ENCODE measurements at regions not wholly inside any gene's neighbourhood (a gene's known extent, or its start where the extent isn't known, plus 50 kb on each side); places are given as distances from the start of the nearest gene placed in this dataset.
A peak's percentile ranks its signal among the peaks of the same experiment; 100 is the strongest.

GRCh38 chr2:12350821-12351220 lies 365.9 kb upstream of the TRIB2 start:
- no peak for DNase-seq (ENCODE audit: low read depth)

DNA sequence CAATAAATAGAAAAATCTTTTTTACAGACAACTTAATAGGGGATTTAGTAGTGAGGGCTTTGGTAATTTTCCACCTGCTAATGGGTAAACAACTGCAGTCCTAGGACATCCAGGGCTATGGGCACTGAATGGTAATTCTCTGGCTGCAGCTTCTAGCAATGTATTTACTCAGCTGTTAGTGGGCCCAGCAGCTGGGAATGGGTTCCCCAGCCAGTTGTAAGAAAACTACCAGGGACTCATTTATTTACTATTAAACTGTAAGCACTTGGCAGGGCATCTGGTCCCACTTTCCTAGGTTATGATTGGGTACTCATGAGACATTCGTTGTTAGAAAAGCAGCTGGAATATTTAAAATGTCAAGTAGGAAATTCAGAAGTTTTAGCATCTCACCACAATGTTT lies 363.8 kb upstream of the TRIB2 start:
- no peak for DNase-seq (ENCODE audit: low read depth)

- no peak for DNase-seq (ENCODE audit: low read depth)
These were observed 355.2 kb upstream of the TRIB2 start for GRCh38 chr2:12361506-12361905.

- no peak for DNase-seq (ENCODE audit: low read depth)
These were observed 353.6 kb upstream of the TRIB2 start for GRCh38 chr2:12363138-12363537.

DNA sequence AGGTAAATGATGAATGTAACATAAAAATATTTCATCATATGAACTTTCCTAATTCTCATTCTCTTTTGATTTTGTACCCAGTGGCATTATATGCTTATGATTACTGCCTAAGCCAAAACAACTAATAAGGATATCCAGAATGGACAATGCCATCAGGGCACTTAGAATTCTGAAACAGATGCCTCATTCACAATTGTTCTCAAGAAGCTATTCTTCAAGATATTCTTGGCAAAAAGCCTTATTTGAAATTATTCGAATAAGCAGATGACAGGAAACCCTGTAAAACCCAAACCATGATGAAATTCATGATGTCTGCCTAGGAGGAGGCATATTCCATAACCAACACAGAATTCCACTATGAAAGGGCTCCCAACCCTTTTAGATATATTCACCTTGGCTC lies 353.2 kb upstream of the TRIB2 start:
- no peak for DNase-seq (ENCODE audit: low read depth)

- no peak for DNase-seq (ENCODE audit: low read depth)
These were observed 347.2 kb upstream of the TRIB2 start for GRCh38 chr2:12369566-12369965.

DNA sequence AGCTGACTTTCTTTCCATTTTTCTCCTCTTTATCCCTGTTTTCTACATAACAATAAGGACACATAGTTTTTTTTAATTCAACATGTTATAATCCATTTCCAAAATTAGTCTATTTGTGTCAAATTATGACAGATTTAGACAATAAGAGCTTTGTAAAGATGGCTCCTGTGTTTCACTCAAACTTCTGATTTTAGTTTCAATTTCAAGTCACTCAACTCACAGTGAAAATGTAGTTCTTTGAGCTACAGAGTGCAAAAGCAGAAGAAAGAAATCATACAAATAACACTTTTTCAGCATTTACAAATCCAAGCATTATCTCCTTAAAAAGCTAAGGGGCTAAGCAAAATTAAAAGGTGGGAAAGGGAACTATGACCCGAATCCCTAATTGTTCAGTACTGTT lies 340.7 kb upstream of the TRIB2 start:
- DNase-seq (ENCODE audit: low read depth): no peak

GRCh38 chr2:12379143-12379542 lies 337.6 kb upstream of the TRIB2 start:
- DNase-seq (ENCODE audit: low read depth): no peak

- DNase-seq (ENCODE audit: low read depth): no peak
These were observed 335.0 kb upstream of the TRIB2 start for GRCh38 chr2:12381543-12382325.

DNA sequence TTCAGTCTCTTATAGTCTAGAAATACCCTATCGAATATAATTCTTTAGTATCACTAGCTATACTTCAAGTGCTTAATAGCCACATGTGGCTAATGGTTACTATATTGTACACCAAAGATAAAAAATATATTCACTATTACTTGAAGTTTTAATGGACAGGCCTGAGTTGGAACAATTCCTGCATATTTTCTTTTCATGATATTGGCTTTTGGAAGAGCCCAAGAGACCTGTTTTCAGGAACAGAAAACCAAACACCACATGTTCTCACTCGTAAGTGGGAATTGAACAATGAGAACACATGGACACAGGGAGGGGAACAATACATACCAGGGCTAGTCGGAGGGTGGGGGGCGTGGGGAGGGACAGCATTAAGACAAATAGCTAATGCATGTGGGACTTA lies 334.4 kb upstream of the TRIB2 start:
- no peak for DNase-seq (ENCODE audit: low read depth)

- no peak for DNase-seq (ENCODE audit: low read depth)
These were observed 327.2 kb upstream of the TRIB2 start for GRCh38 chr2:12389344-12390045.

DNA sequence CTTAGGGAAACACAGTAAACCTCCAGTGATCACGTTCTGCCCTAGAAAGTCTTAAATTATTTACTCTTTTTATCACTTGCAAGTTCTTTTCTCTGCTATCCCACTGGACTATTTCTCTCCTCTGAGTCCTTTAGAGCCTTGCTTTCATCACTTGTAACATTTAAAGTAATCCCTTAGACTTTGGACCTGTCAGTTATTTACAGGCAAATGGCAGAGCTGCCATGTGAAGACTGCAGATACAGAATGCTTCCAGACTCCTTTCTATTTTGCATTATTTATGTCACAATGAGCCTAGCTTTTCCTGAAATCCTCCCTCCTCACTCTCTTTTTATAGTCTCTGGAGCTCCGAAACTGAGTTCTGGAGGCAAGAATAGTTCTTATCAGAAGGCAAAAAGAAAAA lies 325.6 kb upstream of the TRIB2 start:
- DNase-seq (ENCODE audit: low read depth): no peak

GRCh38 chr2:12396699-12397098 lies 320.0 kb upstream of the TRIB2 start:
- no peak for DNase-seq (ENCODE audit: low read depth)

GRCh38 chr2:12397854-12398253 lies 318.9 kb upstream of the TRIB2 start:
- DNase-seq (ENCODE audit: low read depth): no peak

DNA sequence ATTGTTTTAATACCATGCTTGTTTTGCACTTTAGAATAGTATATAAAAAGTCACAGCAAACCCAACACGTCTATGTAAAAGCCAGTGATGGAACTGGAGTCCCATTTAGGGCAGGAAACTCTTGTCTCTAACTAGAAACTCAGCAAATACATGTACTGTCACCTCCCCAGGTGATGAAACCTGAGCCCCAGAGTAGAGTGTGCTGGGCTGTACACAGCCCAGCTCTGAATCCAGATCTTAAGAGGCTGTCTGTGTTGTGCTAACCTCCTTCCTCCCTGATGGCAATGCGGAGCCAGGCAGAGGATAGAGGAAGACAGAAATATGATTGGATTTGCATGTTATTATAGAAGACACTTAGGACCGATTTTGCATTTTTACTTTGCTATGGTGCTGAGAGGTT lies 317.5 kb upstream of the TRIB2 start:
- DNase-seq (ENCODE audit: low read depth): no peak

DNA sequence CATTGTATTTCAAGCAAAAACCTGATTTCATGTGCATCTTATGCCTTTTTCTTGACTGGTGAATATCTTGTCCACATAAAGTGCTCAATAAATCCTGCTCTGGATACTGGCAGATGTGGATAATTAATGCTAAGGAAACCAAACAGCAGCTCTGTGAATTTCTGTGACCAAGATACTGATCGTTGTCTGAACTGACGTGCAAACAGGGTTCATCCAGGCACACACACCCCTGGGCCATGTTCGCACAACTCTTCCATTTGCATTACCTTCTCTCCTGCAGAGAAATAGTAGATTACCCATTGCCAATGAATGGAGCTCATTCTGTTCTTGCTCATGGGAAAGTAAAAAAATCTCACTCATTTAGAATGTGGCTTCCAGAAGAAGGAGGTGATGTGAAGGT lies 316.2 kb upstream of the TRIB2 start:
- no peak for DNase-seq (ENCODE audit: low read depth)

GRCh38 chr2:12402440-12403139 lies 314.1 kb upstream of the TRIB2 start:
- no peak for DNase-seq (ENCODE audit: low read depth)

DNA sequence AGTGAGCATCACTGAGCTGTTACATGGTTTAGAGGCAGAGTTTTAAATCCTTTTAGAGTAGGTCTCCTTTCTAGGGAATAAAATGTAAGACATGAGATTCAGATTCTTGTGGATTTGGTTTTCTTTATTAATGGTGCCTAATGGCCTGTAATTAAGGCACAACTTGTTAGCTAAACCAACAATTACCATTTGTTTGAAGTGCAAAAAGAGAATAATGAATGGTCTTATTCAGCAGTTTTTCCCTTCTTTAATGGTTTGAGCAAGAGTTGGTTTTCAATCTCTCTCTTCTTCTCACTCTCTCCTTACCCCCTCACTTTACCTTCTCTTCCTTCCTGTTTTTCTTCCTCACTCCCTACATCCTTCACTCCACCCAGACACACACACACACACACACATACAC lies 312.2 kb upstream of the TRIB2 start:
- no peak for DNase-seq (ENCODE audit: low read depth)

DNA sequence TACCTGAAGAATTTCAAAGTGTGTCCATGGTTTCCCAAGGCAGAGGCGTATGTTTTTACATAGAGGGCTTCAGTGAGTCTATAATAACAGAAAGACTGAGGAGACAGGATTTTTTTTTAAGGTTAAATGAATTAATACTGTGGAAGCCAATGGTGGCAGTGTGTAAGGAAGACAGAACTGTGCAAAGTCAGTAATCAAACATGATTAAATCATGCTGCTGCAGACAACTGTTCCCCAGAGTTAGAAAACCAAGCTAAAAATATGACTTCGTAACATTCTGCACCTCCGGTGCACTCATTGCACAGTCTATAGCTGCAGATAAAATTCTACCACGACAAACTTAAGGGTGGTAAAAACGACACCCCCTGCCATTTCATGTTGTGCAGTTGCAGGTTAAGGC lies 309.6 kb upstream of the TRIB2 start:
- DNase-seq (ENCODE audit: low read depth): no peak

- DNase-seq (ENCODE audit: low read depth): no peak
These were observed 303.8 kb upstream of the TRIB2 start for GRCh38 chr2:12412898-12413305.

- DNase-seq (ENCODE audit: low read depth): no peak
These were observed 301.2 kb upstream of the TRIB2 start for GRCh38 chr2:12415536-12415935.

DNA sequence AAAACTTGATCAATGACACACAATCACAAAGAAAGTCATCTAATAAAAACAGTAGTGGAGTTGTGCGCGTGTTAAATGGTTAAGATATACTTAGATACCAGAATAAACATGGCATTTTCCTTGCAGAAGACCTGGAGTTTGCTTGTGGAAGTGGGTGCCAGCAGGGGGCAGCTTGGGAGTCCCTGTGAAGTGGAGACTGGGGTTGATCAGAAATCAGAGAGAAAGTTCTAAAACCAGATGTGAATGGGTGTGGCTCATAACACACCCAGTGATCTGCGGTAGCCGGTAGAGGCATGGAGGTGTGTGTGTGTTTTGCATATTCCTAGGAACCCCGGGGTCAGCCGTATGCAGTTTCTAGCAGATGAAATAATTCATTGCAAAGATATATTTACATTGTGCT lies 300.1 kb upstream of the TRIB2 start:
- peak; percentile 25 for DNase-seq (ENCODE audit: low read depth)

DNA sequence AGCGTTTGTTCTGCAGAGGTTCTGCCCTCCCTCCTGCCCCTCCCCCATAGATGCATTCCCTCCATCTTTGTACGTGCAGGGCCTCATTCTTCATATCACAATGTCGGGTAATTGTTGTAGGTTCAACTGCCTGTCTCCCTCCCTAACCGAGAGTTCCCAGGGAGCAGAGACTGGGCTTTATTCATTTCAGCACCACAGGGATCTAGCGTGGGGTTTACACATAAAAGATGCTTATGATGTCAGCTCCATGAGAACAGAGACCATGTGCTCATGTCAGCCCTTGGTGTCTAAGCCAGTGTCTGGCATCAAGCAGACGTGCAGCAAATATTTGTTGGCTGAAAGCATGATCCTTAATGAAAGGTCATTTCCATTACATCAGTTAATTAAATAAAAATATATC lies 298.9 kb upstream of the TRIB2 start:
- DNase-seq (ENCODE audit: low read depth): no peak

Measured in stimulated activated CD8-positive, alpha-beta memory T cell treated with anti-CD3 and anti-CD28 coated beads, Interleukin-7, amount 100 ng/mL, for 24 hours (primary cell).